HG03280 (cell line): ENCODE measurements at regions not wholly inside any gene's neighbourhood (a gene's known extent, or its start where the extent isn't known, plus 50 kb on each side); places are given as distances from the start of the nearest gene placed in this dataset.
"Not testable (repeated sequence)": the region's sequence is repeated elsewhere in the genome, so short reads cannot be mapped to it uniquely, and the experiment has no call there.

Experiments
- ATAC-seq: cut with Tn5 transposase; IDR thresholded peaks from one replicate; pipeline ENCODE4 v1.9.1; 2021; ENCODE audit warnings: mild to moderate bottlenecking, moderate library complexity; ENCODE audit not compliant: unreplicated experiment

- no peak for ATAC-seq
Observed at GRCh38 chr3:159340877-159341500, 539.1 kb downstream of the MFSD1 start.

- no peak for ATAC-seq
Observed at GRCh38 chr3:159346271-159346903, 544.5 kb downstream of the MFSD1 start.

DNA sequence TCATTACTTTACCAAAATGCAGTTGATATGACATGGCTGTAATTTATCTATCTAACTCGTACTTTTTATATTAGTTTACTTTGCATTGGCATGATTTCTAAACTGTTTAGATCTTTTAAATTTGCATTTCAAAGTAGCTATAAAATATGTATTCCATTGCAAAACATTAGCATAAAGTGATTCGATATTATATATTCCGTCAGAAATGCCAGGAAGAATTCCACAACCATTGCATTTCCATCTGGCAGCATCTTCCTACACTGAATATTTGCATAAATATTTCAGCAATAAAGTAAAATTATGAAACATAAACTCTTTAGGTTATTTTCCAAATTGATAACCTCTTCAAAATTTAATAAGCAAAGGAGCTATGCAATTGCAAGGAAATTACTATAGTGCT, 546.6 kb downstream of the MFSD1 start:
- no peak for ATAC-seq

DNA sequence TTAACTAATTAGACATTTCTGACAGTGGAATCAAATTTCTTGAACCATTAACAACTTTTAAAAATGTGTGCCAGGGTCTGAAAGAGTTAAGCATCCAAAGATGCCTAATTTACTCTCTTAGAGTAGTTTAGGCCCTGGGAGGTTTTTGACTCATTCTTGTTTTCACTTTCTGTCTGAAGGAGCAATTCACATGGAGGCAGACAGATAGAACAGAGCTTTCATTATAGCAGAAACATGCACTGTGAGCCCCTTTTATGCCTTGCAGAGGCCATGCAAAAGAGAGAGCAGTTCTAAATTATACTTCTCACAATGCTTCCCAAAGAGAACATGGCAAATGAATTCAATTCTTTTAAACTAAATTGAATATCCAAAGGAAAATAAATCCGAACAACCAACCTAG, 554.8 kb downstream of the MFSD1 start:
- ATAC-seq: no peak

DNA sequence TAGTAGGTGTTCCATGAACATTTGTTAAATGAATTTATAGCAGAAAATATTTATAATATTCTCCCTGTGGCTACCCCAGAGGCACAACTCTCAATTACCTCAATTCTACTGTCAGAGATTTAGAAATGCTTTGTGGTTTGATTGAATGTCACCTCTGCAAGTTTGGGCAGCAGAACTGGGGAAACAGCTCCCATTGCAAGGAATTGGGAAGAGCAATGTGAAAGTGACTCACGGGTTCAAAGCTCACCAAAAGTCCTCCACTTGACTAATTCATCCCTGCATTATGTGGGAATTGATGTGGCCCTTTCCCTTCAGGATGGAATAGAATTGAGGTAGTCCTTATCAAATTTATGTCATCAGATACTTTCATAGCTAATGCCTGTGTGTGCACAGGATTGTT, 562.7 kb downstream of the MFSD1 start:
- no peak for ATAC-seq

- ATAC-seq: no peak
Observed at GRCh38 chr3:159366476-159366875, 564.6 kb downstream of the MFSD1 start.

- no peak for ATAC-seq
Observed at GRCh38 chr3:159371961-159372360, 570.1 kb downstream of the MFSD1 start.

DNA sequence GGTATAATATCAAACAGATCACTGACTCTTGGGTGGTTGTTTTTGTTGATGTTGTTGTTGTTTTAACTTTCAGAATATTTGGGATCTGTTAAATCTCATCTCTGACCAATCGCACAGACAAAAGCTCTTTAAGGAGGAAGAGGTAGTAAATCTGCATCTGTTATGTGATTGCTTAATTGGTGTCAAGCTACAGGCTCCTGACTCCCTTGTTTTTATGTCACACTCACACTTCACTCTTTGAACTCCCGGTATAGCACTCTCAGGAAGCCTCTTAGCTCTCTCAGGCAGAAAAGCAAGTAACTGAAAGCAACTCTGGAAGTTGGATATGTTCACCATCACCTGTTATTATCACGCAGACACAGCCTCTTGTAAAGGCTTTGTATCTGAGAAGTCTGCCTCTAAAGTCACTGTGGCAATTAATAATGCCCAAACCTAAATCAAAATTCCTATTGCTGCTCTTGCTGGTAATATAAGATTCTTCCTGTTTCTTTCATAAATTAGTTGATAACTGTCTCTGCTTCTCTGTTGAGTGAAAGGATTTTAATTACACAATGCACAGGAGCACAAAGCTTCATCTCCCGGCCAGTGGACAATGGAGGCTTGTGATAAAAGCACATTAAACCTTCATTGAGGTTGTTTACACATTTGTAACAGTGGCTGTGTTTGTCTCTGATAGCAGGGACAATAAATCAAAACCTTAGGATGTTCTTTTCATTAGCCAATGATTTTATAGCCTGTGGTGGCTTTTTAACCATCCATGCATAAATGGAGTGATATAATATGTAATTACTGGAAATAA, 576.7 kb downstream of the MFSD1 start:
- no peak for ATAC-seq

GRCh38 chr3:159380891-159381290, 579.0 kb downstream of the MFSD1 start:
- no peak for ATAC-seq

DNA sequence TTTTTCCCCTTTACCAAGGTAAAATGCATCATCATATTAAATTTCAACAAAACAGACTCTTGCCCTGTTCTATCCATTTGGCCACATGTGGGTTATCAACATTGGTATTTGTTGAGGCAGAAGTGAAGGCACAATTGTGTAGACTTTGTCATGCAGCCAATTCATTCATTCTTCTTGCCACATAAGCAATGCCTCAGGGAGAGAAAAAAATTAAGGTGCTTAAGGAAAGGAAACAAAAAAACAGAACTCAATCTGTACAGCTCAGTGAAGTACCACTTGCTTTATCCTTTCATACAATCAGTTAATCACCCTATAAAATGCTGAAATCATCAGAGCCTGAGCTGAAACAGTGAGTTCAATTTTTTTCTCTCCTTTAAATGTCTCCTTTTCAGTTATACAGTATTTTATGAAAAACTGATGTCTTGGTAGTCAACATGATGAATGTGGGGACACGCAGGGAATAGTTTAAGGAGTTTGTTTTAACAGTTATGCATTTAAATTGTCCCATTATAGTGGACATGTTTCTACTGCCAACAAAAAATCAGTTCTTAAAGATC, 588.9 kb downstream of the MFSD1 start:
- ATAC-seq: no peak

GRCh38 chr3:159397683-159398082, 591.0 kb upstream of the IL12A start:
- not testable (repeated sequence) for ATAC-seq

DNA sequence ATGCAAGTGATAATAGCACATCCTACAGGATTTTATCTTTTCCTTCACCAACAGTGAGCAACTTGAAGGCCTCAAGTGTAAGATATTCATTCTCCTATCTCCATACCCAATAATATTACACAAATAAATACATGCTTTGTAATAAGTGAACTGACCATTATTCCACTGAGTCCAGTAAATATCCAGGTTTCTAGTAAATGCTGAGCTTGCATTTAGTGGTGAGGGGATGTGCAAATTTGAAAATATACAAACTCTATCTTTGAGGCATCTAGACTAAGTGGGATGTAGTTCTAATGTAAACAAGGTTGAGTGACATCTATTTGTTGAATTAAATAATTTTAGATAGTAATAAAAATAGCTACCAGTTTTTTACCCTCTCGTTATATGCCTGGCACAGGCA, 587.6 kb upstream of the IL12A start:
- ATAC-seq: no peak

DNA sequence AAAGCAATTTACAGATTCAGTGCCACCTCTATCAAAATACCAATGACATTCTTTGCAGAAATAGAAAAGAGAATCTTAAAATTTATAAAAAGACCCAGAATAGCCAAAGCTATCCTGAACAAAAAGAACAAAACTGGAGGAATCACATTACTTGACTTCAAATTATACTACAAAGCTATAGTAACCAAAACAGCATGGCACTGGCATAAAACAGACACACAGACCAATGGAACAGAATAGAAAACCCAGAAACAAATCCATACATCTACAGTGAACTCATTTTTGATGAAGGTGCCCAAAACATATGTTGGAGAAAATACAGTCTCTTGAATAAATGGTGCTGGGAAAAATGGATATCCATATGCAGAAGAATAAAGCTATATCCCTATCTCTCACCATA, 578.9 kb upstream of the IL12A start:
- ATAC-seq: not testable (repeated sequence)

DNA sequence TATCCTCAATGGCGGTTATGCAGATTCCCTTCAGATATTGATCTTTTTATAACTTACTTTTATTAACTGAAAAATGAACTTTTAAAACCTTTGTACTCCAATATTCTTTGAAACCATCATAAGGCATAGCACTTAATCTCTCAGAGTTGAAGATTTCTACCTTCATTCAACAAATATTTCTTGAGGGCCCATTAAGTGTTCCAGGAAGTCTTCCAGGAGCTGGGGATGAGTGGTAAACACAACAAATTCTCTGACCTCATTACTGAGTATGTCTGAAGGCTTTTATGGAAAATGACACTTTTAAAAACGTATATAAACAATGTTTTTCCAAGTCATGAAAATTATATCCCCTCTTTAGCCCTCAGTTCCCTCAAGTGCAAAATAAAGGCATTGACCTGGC, 575.3 kb upstream of the IL12A start:
- ATAC-seq: no peak

- ATAC-seq: no peak
Observed at GRCh38 chr3:159416856-159417255, 571.8 kb upstream of the IL12A start.

GRCh38 chr3:159417761-159418160, 570.9 kb upstream of the IL12A start:
- ATAC-seq: no peak

- ATAC-seq: no peak
Observed at GRCh38 chr3:159418571-159419526, 569.8 kb upstream of the IL12A start.

DNA sequence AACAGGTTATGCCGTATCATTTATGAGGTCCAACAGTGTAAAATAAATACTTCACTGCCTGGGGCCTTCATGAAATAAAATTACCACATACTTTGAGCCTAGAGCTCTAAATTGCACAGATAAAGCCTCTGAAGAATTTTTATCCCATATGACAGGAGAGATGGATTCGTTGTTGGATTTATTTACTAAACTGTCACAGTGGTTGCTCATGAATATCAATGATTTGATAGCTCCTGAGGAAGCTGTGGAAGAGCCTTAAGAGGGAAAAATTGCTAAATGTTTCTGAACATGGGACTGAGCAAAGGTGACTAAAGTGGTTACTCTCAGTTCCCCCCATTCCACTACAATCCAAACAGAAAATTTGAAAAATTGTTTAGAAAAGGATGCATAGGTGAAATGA, 558.9 kb upstream of the IL12A start:
- no peak for ATAC-seq

DNA sequence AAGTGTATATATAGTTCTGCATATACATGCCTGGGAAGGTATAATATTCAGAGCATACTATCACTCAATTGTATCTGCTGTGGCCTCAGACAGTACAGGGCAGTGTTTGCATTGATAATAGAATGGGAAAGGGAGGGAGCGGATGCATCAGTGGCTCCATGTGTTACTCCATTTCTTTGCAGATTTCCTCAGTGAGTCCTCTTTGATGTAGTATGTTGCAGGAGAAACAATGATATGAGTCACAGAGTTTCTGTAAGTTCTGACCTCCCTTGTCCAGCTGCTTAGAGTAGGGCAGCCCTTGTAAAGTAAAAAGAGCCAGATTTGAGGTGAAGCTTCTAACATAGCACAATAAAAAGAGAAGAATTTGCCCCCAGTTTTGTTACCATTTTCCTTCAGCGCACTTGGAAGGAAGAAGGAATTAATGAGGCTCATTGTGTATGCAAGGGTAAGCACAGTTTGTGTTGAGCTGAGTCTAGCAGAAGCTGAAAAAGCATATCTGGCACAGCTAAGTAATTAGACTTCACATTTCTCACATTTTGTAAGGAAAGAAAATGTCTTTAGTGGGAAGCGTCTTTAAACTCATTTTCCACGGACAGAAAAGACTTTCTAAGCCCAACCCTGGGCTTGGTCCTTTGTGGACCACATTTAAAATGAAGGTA, 555.8 kb upstream of the IL12A start:
- no peak for ATAC-seq

DNA sequence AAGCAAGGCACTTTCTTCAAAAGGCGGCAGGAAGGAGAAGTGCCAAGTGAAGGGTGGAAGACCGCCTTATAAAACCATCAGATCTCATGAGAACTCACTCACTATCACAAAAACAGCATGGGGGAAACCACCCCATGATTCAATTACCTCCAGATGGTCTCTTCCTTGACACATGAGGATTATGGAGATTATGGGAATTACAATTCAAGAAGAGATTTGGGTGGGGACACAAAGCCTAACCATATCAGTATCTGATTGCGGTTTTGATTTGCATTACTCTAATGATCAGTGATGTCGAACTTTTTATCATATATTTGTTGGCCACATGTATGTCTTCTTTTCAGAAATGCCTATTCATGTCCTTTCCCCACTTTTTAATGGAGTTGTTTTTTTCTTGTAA, 549.3 kb upstream of the IL12A start:
- no peak for ATAC-seq
